Small intestine (tissue), 7 donors: ENCODE measurements at regions not wholly inside any gene's neighbourhood (a gene's known extent, or its start where the extent isn't known, plus 50 kb on each side); places are given as distances from the start of the nearest gene placed in this dataset.

Source experiments
- DNase-seq, 2 donors: peaks; one replicate each; pipeline versions ENCODE4 v3.0.0 to v3.0.0-alpha.2; 2013
- FAIRE-seq: peaks from 2 replicates; lab custom pipeline; 2012; peaks lifted over from hg19 to GRCh38; lab: Jason Lieb, UNC
- H3K27ac ChIP-seq, 3 donors: one replicate each; pipeline ENCODE4 v1.5.1; 2013; ENCODE audit warnings: low read length in 2 of 3, mild to moderate bottlenecking in 2 of 3, control low read depth in 1 of 3, inconsistent platforms in 1 of 3, low read depth in 1 of 3, moderate library complexity in 1 of 3
- H3K27me3 ChIP-seq, 3 donors: one replicate each; pipeline ENCODE4 v1.6.1; 2013; ENCODE audit warnings: low read length in 3 of 3, inconsistent platforms in 1 of 3; ENCODE audit not compliant: control insufficient read depth in 3 of 3, insufficient read depth in 3 of 3
- H3K36me3 ChIP-seq, 3 donors: one replicate each; pipeline ENCODE4 v1.6.1; 2013; ENCODE audit warnings: low read length in 3 of 3, inconsistent platforms in 1 of 3, low read depth in 1 of 3, mild to moderate bottlenecking in 1 of 3, moderate library complexity in 1 of 3; ENCODE audit not compliant: control insufficient read depth in 3 of 3, insufficient read depth in 2 of 3
- H3K4me1 ChIP-seq, 3 donors: one replicate each; pipeline ENCODE4 v1.6.1; 2013; ENCODE audit warnings: low read length in 2 of 3, inconsistent platforms in 1 of 3, low read depth in 1 of 3, mild to moderate bottlenecking in 1 of 3, moderate library complexity in 1 of 3; ENCODE audit not compliant: control insufficient read depth in 3 of 3, insufficient read depth in 2 of 3
- H3K4me3 ChIP-seq, 3 donors: one replicate each; pipeline ENCODE4 v1.5.1; 2013; ENCODE audit warnings: low read length in 3 of 3, control low read depth in 1 of 3, inconsistent platforms in 1 of 3, low read depth in 1 of 3, mild to moderate bottlenecking in 1 of 3, moderate library complexity in 1 of 3
- H3K9me3 ChIP-seq, 2 donors: one replicate each; pipeline ENCODE4 v1.6.1; 2013; ENCODE audit warnings: low read depth in 1 of 2, low read length in 1 of 2; ENCODE audit not compliant: control insufficient read depth in 2 of 2, insufficient read depth in 1 of 2
- WGBS, 3 donors: extraction: QIAGEN DNeasy Blood & Tissue Kit; methylation state at CpG; one replicate each; pipeline ENCODE4 v1.1.7; 2013; 5-methylcytosine and 5-hydroxymethylcytosine counted together
- donor health status: healthy with polysubstance abuse.
- donor health status: control.
- donor health status: control.
- donor health status: Bipolar disorder and iron deficiency.
- donor health status: healthy.

- DNase-seq = no peak
- WGBS, 3 donors = 90 to 91% (median 91%) methylated on average over 3 of the region's 3 CpGs
Observed at GRCh38 chr2:129247751-129248150, 731.7 kb upstream of the RAB6C start.

GRCh38 chr2:129248198-129248597 is 731.3 kb upstream of the RAB6C start:
- no peaks in the 10 kb centered on the region for H3K36me3 ChIP-seq
- H3K4me3 ChIP-seq = no peak overlapping the region
- H3K4me1 ChIP-seq = no peaks in the 10 kb centered on the region
- no peak for DNase-seq
- no peaks in the 10 kb centered on the region for H3K9me3 ChIP-seq
- H3K27ac ChIP-seq = no peak overlapping the region
- no peaks in the 10 kb centered on the region for H3K27me3 ChIP-seq
- FAIRE-seq = no peak

More at GRCh38 chr2:129247751-129248150, 731.7 kb upstream of the RAB6C start:
- no peak overlapping the region for H3K27ac ChIP-seq
- no peaks in the 10 kb centered on the region for H3K36me3 ChIP-seq
- H3K9me3 ChIP-seq = no peaks in the 10 kb centered on the region
- H3K27me3 ChIP-seq = no peaks in the 10 kb centered on the region
- FAIRE-seq = no peak
- H3K4me3 ChIP-seq = no peak overlapping the region
- H3K4me1 ChIP-seq = no peaks in the 10 kb centered on the region

- no peaks in the 10 kb centered on the region for H3K4me1 ChIP-seq
- H3K27ac ChIP-seq = no peak overlapping the region
- H3K36me3 ChIP-seq = no peaks in the 10 kb centered on the region
- 62 to 67% (median 66%) methylated on average over 7 of the region's 7 CpGs for WGBS, 3 donors
- no peaks in the 10 kb centered on the region for H3K27me3 ChIP-seq
- no peak for DNase-seq
- H3K4me3 ChIP-seq = no peak overlapping the region
- no peaks in the 10 kb centered on the region for H3K9me3 ChIP-seq
- no peak for FAIRE-seq
Observed at GRCh38 chr2:129252781-129253460, 726.5 kb upstream of the RAB6C start.

GRCh38 chr2:129253461-129253812 is 726.0 kb upstream of the RAB6C start:
- Histone ChIP-seq H3K4me1 (no peaks in the 10 kb centered on the region), H3K4me3 (no peak overlapping the region), H3K36me3 (no peaks in the 10 kb centered on the region), H3K9me3 (peaks cover 0 to under 1% of the 10 kb centered on the region in 2 donors), H3K27me3 (no peaks in the 10 kb centered on the region), H3K27ac (no peak overlapping the region)
- FAIRE-seq (no peak), DNase-seq (peak; percentile 2 to 5)
- 18 to 35% (median 30%) methylated on average over 5 of the region's 5 CpGs for WGBS, 3 donors

- no peak for FAIRE-seq
- Histone ChIP-seq H3K4me3 (no peak overlapping the region), H3K9me3 (peaks cover 0 to 4% of the 10 kb centered on the region in 2 donors), H3K36me3 (no peaks in the 10 kb centered on the region), H3K27ac (no peak overlapping the region), H3K27me3 (no peaks in the 10 kb centered on the region), H3K4me1 (no peaks in the 10 kb centered on the region)
- no peak for DNase-seq
- 60 to 81% (median 73%) methylated on average over 4 to 5 of the region's 5 CpGs for WGBS, 3 donors
Observed at GRCh38 chr2:129254718-129255117, 724.7 kb upstream of the RAB6C start.

- FAIRE-seq (no peak), DNase-seq (no peak)
- WGBS, 3 donors = 79 to 84% (median 84%) methylated on average over 4 of the region's 4 CpGs
- H3K9me3 ChIP-seq = peaks cover 0 to 4% of the 10 kb centered on the region in 2 donors
- H3K36me3 ChIP-seq = no peaks in the 10 kb centered on the region
- no peaks in the 10 kb centered on the region for H3K4me1 ChIP-seq
- no peak overlapping the region for H3K27ac ChIP-seq
- no peak overlapping the region for H3K4me3 ChIP-seq
- H3K27me3 ChIP-seq = no peaks in the 10 kb centered on the region
Observed at GRCh38 chr2:129255610-129256313, 723.7 kb upstream of the RAB6C start.

- Histone ChIP-seq H3K4me1 (no peaks in the 10 kb centered on the region), H3K27ac (no peak overlapping the region), H3K27me3 (no peaks in the 10 kb centered on the region), H3K4me3 (no peak overlapping the region), H3K36me3 (no peaks in the 10 kb centered on the region), H3K9me3 (peaks cover 0 to 4% of the 10 kb centered on the region in 2 donors)
- DNase-seq = no peak
- 69 to 80% (median 74%) methylated on average over 2 of the region's 2 CpGs for WGBS, 3 donors
- FAIRE-seq = no peak
Observed at GRCh38 chr2:129256642-129257041, 722.8 kb upstream of the RAB6C start.

- Histone ChIP-seq H3K4me3 (no peak overlapping the region), H3K27me3 (no peaks in the 10 kb centered on the region), H3K9me3 (peaks cover 0 to 9% of the 10 kb centered on the region in 2 donors), H3K27ac (no peak overlapping the region), H3K36me3 (no peaks in the 10 kb centered on the region), H3K4me1 (no peaks in the 10 kb centered on the region)
- no peak for FAIRE-seq
- DNase-seq = no peak
Observed at GRCh38 chr2:129262934-129263333, 716.5 kb upstream of the RAB6C start.
